ENCODE measurements at regions not wholly inside any gene's neighbourhood (a gene's known extent, or its start where the extent isn't known, plus 50 kb on each side); places are given as distances from the start of the nearest gene placed in this dataset.

- no peak for TF ChIP-seq PPARA (CRISPR knock-in tag; IDR thresholded peaks at IDR 0.05; ENCODE audit: borderline replicate concordance)
- no peak for TF ChIP-seq ZFP3 (CRISPR knock-in tag; IDR thresholded peaks at IDR 0.05)
These were observed 155.2 kb upstream of the GRK3 start for GRCh38 chr22:25409240-25409639.
